Right forelimb (tissue), 1 donor: ENCODE measurements at regions not wholly inside any gene's neighbourhood (a gene's known extent, or its start where the extent isn't known, plus 50 kb on each side); places are given as distances from the start of the nearest gene placed in this dataset.
"Not testable (repeated sequence)": the region's sequence is repeated elsewhere in the genome, so short reads cannot be mapped to it uniquely, and the experiment has no call there.

ENCODE experiments used
- DNase-seq: peaks from one replicate; pipeline ENCODE4 v3.0.0-alpha.2; 2018

DNA sequence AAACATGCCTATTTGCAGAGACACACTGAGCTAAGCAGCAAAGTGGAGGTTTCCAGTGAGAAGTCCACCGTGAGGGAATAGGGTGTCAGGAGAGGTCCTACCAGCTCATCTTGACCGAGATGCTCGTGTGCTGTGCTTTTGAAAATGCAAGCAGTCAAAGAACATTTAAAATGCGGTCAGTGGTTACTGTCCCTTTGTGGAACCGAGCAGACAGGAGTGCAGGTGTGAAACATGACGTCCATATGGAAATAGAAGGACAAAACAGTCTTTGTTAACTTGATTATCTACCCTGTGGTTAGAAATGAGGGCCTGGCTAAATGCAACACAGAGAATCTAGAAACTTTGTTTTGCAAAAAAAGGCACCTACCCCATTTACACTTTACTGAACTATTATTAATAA lies 473.3 kb downstream of the SPATA31A6 start:
- not testable (repeated sequence) for DNase-seq

DNA sequence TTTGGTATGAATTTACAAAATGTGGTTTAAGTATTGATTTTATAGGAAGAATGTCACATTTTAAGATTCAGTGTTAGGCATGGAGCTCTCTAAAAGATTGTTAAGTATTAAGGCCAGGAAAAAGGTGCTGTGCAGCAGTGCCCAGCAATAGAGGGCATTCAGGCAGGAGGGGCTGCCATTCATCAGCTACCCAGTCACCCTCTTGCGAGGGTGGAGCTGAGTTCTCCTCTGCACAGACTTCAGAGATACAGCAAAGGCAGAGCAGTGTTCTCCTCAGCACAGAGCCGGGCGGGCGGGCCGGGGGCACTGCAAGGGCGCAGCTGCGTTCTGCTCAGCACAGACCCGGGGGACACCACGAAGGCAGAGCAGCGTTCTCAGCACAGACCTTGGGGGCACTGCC lies 474.0 kb downstream of the SPATA31A6 start:
- DNase-seq = not testable (repeated sequence)

DNA sequence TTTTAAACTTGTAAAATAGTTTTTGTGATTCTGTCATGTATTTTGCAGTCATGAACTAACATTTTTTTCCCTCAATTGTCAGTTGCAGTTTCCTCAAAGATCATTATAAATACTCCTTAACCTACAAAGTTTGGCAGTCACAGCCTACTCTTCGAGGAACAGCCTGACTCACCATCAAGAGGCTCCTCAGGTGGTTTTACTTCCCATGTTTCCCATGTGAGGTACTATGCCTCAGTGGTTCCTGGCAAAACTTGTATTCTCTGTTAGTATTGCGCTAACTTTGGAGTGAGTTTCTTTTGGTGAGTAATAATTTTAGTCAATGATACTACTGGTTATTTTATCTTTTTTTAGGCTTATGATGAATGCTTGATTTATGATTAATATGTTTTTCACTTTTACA lies 513.7 kb downstream of the SPATA31A6 start:
- DNase-seq = not testable (repeated sequence)

DNA sequence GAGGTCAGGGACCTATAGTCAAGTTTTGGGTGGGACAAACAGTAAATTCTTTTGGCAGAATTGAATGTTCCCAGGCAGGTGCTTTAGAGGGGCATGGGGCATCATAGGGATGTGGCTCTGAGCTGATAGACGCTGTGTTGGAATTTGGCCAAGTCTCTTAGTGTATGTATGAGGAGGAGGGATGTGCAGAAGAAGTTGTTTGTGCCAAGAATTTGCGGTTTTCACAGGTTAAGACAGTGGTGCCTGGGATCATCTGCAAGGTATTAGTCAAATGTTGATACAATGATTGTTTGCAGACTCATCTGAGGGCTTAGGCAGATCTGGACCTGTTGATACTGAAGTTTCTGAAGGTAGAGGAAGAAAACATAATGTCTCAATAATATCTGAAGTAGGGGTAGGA lies 519.4 kb downstream of the SPATA31A6 start:
- DNase-seq = not testable (repeated sequence)

DNA sequence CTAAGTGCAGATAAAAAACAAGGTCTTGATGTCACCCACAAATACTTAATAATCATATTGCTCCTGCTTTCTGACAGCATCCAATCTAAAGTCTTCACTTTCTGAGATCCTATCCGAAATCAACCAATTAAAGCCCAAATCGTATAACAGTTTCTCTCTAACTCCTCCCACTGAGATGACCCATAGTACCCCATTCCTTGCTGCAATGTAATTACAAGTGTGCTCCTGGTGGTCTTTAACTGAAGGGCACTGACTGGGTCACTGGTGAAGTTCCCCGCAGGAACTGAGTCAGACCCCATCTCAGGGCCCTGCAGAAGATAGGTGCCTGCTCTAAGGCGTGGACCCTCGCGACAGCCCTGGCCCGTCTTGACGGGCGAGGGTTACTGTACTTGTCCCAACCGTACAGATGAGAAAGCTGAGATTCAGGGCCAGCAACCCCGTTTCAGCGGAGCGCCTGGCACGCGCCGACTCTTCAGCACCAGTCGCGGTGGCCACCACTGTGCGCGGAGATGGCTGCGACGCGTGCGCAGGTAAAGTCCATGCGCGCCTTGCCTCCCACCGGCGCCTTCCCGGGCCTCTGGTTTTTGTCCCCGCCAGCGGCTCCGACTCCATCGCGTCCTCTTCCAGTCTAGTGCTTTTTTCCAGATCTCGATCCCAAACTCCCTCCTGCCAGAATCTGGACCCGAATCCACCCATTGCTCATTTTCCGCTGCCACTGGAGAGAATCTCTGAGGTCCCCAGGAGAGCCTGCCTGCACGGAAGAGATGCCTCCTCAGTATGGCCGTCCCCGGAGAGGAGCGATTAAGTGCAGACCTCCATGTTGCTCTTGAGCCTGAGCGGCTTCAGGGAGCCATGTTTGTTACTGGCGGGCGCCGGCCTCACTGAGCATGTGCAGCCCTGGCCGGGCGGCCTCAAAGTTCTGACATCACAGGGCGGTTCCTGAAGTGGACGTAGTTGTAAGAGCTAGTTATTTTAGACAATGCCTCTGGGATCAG lies 541.7 kb downstream of the SPATA31A6 start:
- not testable (repeated sequence) for DNase-seq

DNA sequence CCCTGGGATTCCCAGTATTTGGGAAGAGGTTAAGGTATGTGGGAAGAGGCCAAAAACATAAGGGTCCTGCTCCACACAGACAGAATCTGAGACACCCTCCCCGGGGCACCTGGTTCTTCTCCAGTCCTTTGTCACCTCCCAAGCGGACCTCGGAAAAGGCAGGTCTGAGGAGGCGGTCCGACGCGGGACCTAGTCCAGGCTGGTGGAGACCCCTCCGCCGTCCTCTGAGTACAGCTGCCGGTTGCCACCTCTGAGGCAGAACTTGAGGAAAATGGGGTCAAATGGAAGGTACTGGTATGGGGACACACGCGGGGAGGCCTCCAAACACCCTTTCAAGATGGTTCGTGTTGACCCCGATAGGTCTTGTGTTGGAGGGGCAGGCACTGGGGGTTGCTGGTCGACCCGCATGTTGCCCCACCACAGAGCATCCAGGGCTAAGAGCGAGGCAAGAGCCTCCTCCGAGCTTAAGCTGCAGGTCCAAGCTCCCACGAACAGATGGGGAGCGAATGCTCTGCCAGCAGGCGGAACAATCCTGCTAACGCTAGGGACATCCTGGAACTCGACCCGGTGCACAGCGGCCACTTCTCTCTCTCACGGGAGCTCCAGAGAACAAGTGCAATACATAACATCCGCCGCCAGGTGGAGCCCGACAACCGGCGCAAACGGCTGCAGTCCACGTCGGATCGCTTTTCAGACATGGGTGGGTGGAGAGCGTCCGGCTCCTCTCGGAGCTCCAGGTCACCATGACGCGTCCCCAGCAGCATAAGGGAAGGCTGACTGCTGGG lies 559.8 kb downstream of the SPATA31A6 start:
- peak; percentile 61 for DNase-seq

DNA sequence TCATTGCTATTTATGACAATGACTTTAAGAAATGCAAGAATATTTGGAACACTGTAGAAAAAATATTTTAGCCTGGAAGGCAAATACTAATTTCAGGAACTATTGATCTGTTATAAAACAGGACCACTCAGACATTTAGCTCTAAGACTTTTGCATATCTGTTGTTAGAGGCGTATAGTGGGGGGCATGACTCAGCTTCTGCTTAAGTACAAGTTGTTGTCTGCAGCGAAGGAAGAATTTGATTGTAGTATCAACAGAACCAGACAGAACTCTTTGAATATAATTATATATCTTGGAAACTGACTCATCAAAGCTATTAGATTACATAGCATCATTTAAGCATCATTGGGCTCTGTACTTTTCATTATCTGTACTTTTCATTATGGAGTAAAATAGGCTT lies 573.8 kb downstream of the SPATA31A6 start:
- DNase-seq = not testable (repeated sequence)

DNA sequence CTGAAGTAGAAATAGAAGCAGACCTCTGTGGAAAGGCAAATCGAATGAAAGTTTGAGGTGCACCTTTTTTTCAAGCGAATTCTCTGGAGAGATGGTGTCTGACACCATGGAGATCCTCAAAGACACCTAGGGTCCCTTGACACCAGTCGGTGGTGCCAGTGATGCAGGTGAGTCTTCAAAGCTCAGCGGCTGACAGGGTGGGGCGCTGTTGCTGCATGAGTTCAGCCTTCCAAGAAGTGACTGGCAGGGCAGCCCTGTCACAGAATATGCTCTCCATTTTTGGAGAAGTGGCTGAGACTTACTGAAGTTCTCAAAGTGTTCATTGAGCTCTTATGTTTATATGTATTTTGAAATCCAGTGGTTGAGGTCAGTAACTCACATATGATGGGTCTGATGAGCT lies 575.9 kb downstream of the SPATA31A6 start:
- not testable (repeated sequence) for DNase-seq

DNA sequence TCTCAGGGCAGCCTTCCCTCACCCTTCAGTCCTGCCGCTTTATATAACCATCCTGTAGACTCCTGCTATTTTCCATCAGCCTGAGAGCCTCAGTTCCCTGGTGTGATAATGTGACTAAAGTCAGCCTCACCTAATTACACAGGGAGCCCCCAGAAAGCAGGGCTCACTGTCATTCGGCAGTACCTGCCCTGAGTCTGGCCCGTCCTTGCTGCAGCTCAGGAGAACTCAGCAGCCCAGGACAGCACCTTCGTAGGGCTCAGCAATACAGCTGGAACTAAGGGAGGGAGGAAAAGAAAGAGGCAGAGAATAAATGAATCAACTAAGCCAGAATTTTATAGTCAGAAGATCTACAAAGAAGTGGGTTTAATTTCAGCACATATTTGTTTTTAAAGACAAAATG lies 598.7 kb downstream of the SPATA31A6 start:
- DNase-seq = not testable (repeated sequence)

DNA sequence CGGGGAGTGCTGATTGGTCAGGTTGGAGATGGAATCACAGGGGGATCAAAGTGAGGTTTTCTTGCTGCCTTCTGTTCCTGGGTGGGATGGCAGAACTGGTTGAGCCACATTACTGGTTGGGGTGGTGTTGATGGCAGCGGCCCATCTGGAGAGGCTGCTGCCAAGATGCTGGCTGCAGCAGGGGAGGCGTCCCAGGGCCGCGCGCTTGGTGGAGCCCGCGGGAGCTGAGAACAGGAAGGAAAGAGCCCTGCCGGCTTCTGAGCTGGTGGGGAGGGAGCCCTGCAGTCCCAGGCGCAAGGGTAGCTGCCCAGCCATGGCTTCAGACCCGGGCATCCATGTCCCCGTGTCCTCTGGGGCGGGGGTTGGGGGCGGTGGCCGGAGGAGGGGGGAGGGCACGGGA lies 609.3 kb downstream of the SPATA31A6 start:
- DNase-seq = not testable (repeated sequence)

DNA sequence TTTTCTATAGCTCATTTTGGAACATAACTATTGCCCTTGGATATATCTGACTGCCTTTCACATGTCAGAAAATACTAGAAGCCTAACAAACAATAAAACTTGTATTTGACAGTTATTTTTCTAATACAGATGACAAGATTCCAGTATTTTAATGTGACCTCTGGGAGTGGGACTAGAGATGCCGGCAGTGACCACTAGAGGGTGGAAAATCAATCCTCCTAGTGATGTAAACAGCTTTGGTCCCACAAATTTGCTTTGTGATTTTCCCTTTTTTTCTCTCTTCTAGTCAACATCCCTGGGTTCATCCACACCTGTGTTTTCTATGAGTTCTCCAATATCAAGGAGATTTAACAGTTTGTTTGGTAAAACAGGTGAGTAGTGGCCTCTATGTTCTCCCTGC lies 615.1 kb downstream of the SPATA31A6 start:
- DNase-seq = not testable (repeated sequence)

DNA sequence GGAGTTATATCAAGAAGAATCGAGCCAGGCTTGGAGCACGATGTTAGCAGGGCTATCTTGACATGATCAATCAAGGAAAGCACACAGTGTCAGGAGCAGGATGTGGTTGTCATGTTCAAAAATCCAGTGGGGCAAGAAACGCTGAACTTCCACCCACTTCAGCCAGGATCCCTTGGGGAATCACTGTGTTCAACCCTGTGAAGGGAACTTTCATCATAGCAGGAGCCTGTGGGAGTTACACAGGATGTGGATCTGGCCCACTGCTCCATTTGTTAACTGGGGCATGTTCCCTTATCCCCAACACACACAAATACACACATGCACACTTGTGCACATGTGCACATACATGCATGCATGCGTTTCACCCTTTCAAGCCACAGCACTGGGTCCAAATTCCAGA lies 619.3 kb downstream of the SPATA31A6 start:
- DNase-seq = not testable (repeated sequence)

DNA sequence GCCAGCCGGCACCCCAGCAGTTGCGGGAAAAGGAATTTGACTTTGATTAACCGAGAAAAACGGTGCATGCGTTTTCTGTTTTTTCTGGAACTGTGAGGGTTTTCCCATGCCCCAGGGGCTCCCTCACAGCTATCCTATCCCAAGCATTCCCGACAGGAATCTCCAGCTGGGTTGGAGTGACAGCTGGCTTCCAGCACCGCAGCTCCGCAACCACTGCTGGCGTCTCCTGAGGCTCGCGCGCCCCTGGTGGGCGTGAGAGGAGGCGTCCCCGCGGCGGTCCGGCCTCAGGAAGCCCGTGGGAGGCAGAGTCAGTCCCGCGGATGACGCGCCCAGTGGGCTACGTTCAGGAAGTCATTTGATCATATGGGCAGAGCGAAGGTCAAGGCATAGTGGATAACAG lies 623.2 kb downstream of the SPATA31A6 start:
- DNase-seq = not testable (repeated sequence)

DNA sequence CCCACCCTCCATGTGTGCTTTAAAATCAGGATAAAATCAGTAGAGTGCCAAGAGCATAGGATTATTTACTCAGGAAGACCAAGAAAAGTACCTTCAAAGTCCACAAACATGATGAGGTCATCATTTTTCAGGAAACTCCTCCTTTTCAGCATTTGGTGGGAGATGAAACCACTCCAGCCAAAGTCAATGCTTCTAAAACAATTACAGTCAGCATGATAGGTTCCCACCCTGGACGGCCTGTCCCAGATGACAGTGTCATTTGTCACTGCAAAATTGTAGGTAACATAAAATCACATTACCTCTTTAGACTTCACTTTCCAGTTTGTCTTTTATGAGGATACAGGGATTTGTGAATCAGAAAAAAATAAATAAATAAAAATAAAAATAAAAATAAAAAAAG lies 638.0 kb downstream of the SPATA31A6 start:
- not testable (repeated sequence) for DNase-seq

DNA sequence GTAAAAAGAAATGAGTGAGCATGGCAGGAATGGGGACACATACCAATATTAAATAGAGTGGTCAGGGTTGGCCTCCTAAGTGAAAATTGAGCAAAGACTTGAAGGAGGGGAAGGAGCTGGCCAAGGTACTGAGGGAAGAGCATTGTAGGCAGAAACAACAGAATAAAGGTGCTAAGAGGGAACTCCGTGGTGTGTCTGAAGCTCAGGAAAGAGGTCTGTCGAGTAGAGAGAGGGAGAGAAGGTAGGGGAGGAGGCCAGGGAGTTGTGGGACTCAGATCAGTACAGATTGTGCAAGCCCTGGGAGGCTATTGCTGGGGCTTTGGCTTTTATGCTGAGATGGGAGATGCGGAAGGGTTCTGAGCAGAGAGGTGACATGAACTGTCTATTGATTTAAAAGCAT lies 664.7 kb downstream of the SPATA31A6 start:
- not testable (repeated sequence) for DNase-seq

DNA sequence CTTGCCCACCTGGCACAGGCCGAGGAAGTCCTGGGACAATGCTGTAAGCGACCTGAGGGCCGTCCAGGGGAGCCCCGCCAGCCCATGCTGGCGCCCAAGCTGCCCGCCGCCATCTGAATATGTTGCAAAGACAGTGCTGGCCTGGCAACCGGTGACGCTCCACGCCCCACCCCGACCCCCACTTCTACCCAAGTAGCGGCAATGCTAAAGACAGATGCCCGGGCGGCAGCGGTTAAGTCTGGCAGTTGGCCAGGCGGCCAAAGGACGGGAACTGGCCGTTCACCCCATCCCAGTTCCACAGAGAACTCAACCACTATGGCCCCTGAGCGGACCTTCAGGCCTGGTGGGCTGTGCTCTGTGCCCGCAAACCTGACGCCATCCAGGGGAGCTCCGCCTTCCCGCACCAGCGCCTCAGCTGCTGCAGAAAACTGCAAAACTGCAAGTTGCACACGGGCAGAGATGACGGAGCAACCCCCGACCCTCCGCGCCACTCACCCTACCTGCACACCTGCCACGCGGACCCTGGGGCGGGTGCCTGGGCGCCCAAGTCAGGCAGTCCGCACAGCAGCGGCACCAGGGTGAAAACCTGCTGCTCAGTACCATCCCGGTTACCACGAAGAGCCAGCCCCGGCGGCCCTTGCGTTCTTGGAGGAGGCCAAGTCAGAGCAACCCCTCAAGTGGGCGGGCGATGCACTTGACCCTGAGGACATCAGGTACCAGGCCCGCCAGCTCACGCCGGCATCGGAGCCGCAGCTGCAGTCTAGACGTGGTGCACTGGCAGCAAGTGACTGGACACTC lies 667.6 kb downstream of the SPATA31A6 start:
- DNase-seq = not testable (repeated sequence)

DNA sequence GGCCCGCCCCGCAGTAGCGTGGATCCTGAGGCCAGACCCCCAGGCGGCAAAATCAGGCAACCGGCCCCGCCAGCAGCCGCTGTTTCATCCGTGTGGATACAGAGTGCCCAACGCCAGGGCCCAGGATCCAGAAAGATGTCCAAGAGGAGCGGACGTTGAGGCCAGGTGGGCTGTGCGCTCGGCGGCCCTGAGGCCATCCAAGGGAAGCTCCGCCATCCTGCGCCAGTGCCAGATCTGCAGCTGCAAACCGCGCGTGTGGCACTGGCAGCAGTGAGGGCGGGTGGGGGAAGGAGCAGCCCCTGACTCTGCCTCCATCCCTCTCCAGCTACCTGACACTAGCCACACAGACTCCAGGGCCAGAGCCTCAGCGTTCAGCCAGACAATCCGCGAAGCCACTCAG lies 668.2 kb downstream of the SPATA31A6 start:
- DNase-seq = not testable (repeated sequence)

DNA sequence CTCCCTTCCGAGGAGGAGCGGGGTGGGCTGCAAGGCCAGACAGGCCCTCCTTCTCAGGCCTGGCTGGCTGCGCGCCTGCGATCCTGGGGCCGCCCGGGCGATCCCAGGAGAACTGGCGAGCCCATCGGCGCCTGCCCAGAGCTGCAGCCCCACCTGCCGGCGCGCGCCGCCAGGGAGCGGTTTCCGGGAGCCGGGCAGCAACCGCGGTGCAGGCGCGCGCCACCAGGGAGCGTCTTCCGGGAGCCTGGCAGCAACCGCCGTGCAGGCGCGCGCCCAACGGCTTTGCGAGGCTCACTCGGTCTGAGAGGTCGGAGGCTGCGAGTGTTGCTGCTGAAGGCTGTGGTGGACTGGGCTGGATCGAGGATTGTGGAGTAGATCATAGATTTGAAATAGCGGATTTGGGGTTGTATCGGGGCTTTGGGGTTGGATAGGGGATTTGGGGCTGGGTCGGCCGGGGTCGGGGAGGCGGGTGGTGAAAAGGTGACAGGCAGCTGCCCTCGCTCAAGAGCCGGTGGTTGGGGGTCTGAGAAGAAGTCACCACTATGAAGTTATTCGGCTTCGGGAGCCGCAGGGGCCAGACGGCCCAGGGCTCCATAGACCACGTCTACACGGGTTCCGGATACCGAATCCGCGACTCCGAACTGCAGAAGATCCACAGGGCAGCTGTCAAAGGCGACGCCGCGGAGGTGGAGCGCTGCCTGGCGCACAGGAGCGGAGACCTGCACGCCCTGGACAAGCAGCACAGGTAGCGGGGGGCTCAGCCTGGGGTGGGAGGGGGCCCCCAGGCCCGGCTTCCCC lies 668.9 kb downstream of the SPATA31A6 start:
- DNase-seq = peak; percentile 36

DNA sequence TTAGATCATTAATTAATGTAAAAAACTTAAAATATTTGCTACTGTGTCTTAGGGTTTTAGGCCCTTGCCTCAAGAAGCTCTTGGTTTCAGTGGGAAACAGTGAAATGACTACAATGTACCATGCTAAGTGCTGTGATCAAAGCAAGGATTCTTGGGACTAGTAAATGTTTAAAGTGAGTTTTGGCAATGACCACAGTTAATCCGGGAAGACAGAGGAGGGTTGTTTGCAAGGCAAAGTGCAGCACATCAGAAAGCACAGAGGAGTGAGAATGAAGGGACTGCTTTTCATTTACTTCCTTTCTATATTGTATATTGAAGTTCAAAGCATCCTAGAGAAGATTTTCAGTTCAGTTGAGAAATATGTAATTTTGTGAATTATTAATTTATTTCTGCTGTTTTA lies 676.7 kb downstream of the SPATA31A6 start:
- DNase-seq = not testable (repeated sequence)

DNA sequence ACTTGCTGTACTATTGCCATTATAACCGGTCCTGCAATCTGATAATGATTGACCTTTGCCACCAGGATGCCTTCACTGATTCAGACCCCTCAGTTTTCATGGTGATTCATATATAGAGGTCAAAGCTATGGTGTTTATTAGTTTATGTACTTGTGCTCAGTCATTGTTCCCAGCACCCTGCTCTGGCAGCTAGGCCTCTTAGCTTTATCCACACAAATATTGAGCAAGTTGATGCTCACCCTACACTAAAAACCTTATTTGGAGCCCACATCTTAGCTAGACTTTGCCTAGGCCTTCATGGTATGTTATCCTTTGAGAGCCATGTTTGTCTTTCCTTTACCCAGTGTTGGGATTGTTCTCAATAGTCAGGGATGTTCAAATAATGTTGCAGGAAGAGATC lies 679.0 kb downstream of the SPATA31A6 start:
- not testable (repeated sequence) for DNase-seq
